Neural progenitor cell (in vitro differentiated cells): ENCODE measurements at regions not wholly inside any gene's neighbourhood (a gene's known extent, or its start where the extent isn't known, plus 50 kb on each side); places are given as distances from the start of the nearest gene placed in this dataset.

Source experiments
- DNase-seq: peaks from one replicate; pipeline ENCODE4 v3.0.0-alpha.2; 2016; ENCODE audit warnings: low spot score
- H2AFZ ChIP-seq: fragments of 200-600 bp; sonication (generic); replicated peaks from 2 replicates; pipeline ENCODE4 v1.6.1; 2016; ENCODE audit warnings: antibody characterized with exemption
- H3F3A ChIP-seq: fragments of 200-600 bp; sonication (generic); 2 replicates; pipeline ENCODE4 v1.6.1; 2016; ENCODE audit warnings: antibody characterized with exemption, low read depth
- H3K27ac ChIP-seq: fragments of 200-600 bp; sonication (generic); 2 replicates; pipeline ENCODE4 v1.5.1; 2016; ENCODE audit warnings: mild to moderate bottlenecking
- H3K27me3 ChIP-seq: fragments of 200-600 bp; sonication (generic); 2 replicates; pipeline ENCODE4 v1.6.1; 2016; ENCODE audit warnings: mild to moderate bottlenecking, moderate library complexity
- H3K36me3 ChIP-seq: fragments of 200-600 bp; sonication (generic); 2 replicates; pipeline ENCODE4 v1.5.1; 2016
- H3K4me1 ChIP-seq: fragments of 200-600 bp; sonication (generic); 2 replicates; pipeline ENCODE4 v1.6.1; 2016; ENCODE audit warnings: mixed run types
- H3K4me2 ChIP-seq: fragments of 200-600 bp; sonication (generic); 2 replicates; pipeline ENCODE4 v1.6.1; 2016
- H3K4me3 ChIP-seq: fragments of 200-600 bp; sonication (generic); 2 replicates; pipeline ENCODE4 v1.5.1; 2016
- H3K79me2 ChIP-seq: fragments of 200-600 bp; sonication (generic); 2 replicates; pipeline ENCODE4 v1.6.1; 2016; ENCODE audit warnings: low read depth
- H3K9ac ChIP-seq: fragments of 200-600 bp; sonication (generic); 2 replicates; pipeline ENCODE4 v1.6.1; 2016
- H3K9me3 ChIP-seq: fragments of 200-600 bp; sonication (generic); 2 replicates; pipeline ENCODE4 v1.5.1; 2016; ENCODE audit warnings: low read depth
- H4K20me1 ChIP-seq: fragments of 200-600 bp; sonication (generic); 2 replicates; pipeline ENCODE4 v1.6.1; 2016; ENCODE audit warnings: low read depth
- H3K27ac Mint-ChIP-seq: 3 replicates; pipeline ENCODE4 v1.8.0; 2021; ENCODE audit warnings: mixed read lengths
- H3K27me3 Mint-ChIP-seq: 2 replicates; pipeline ENCODE4 v1.8.0; 2022; ENCODE audit warnings: low read depth, mild to moderate bottlenecking, inconsistent platforms, moderate library complexity, mixed read lengths; ENCODE audit not compliant: insufficient read depth
- H3K36me3 Mint-ChIP-seq: 3 replicates; pipeline ENCODE4 v1.8.0; 2021; ENCODE audit warnings: mixed read lengths
- H3K4me1 Mint-ChIP-seq: 3 replicates; pipeline ENCODE4 v1.8.0; 2021; ENCODE audit warnings: mixed read lengths
- H3K4me3 Mint-ChIP-seq: 3 replicates; pipeline ENCODE4 v1.8.0; 2021; ENCODE audit warnings: mild to moderate bottlenecking, moderate library complexity, mixed read lengths
- H3K9me3 Mint-ChIP-seq: 3 replicates; pipeline ENCODE4 v1.8.0; 2020; ENCODE audit warnings: mixed read lengths
- CTCF ChIP-seq: fragments of 200-600 bp; sonication (generic); IDR thresholded peaks from 2 replicates; pipeline ENCODE4 v1.5.1; 2017; ENCODE audit warnings: antibody characterized with exemption, mild to moderate bottlenecking
- EZH2 ChIP-seq: fragments of 200-600 bp; sonication (generic); IDR thresholded peaks from 2 replicates; pipeline ENCODE4 v1.6.1; 2017; ENCODE audit warnings: antibody characterized with exemption, mild to moderate bottlenecking, moderate library complexity
- EZH2phosphoT487 ChIP-seq: fragments of 200-600 bp; sonication (generic); IDR thresholded peaks from 2 replicates; pipeline ENCODE4 v1.6.1; 2017; ENCODE audit warnings: antibody characterized with exemption

GRCh38 chr9:113673726-113674125 lies 202.4 kb upstream of the ZNF618 start:
- no peak overlapping the region for H3K4me3 Mint-ChIP-seq
- peak overlapping the region; percentile 51 for H3K27ac Mint-ChIP-seq

GRCh38 chr9:113674436-113674835 lies 201.7 kb upstream of the ZNF618 start:
- Histone ChIP-seq H3K79me2 (no peaks in the 10 kb centered on the region), H3K4me3 (no peak overlapping the region), H3K36me3 (no peaks in the 10 kb centered on the region), H3K9ac (no peak overlapping the region), H3K4me1 (no peaks in the 10 kb centered on the region), H4K20me1 (no peaks in the 10 kb centered on the region), H3K27me3 (no peaks in the 10 kb centered on the region), H3F3A (no peaks in the 10 kb centered on the region), H3K27ac (no peak overlapping the region), H3K9me3 (no peaks in the 10 kb centered on the region), H2AFZ (no peak overlapping the region), H3K4me2 (no peak overlapping the region)
- Mint-ChIP-seq H3K4me3 (no peak overlapping the region), H3K36me3 (no peaks in the 10 kb centered on the region), H3K9me3 (no peaks in the 10 kb centered on the region), H3K27me3 (peaks cover 14% of the 10 kb centered on the region), H3K4me1 (peaks cover 11% of the 10 kb centered on the region), H3K27ac (no peak overlapping the region)
- TF ChIP-seq EZH2phosphoT487 (no peak), CTCF (no peak), EZH2 (no peak)
- no peak for DNase-seq

More at GRCh38 chr9:113673726-113674125, 202.4 kb upstream of the ZNF618 start:
- Histone ChIP-seq H3K79me2 (no peaks in the 10 kb centered on the region), H3K27ac (no peak overlapping the region), H3K9me3 (no peaks in the 10 kb centered on the region), H3K9ac (no peak overlapping the region), H4K20me1 (no peaks in the 10 kb centered on the region), H3K4me3 (no peak overlapping the region), H3K36me3 (no peaks in the 10 kb centered on the region), H3K4me2 (no peak overlapping the region), H3K27me3 (no peaks in the 10 kb centered on the region), H2AFZ (no peak overlapping the region), H3F3A (no peaks in the 10 kb centered on the region), H3K4me1 (no peaks in the 10 kb centered on the region)
- Mint-ChIP-seq H3K9me3 (no peaks in the 10 kb centered on the region), H3K36me3 (no peaks in the 10 kb centered on the region), H3K27me3 (peaks cover 14% of the 10 kb centered on the region), H3K4me1 (peaks cover 11% of the 10 kb centered on the region)
- TF ChIP-seq EZH2 (no peak), CTCF (no peak)
- no peak for DNase-seq

- Mint-ChIP-seq H3K27me3 (peaks cover 14% of the 10 kb centered on the region), H3K4me1 (peaks cover 13% of the 10 kb centered on the region), H3K4me3 (no peak overlapping the region), H3K36me3 (no peaks in the 10 kb centered on the region), H3K9me3 (no peaks in the 10 kb centered on the region), H3K27ac (no peak overlapping the region)
- no peak overlapping the region for H2AFZ ChIP-seq
- no peak overlapping the region for H3K9ac ChIP-seq
- no peaks in the 10 kb centered on the region for H3K79me2 ChIP-seq
- no peaks in the 10 kb centered on the region for H4K20me1 ChIP-seq
- TF ChIP-seq EZH2, result no peak
- no peak for TF ChIP-seq CTCF
- TF ChIP-seq EZH2phosphoT487, result no peak
- no peaks in the 10 kb centered on the region for H3F3A ChIP-seq
- no peaks in the 10 kb centered on the region for H3K27me3 ChIP-seq
- DNase-seq, result no peak
- H3K4me1 ChIP-seq, result no peaks in the 10 kb centered on the region
- no peaks in the 10 kb centered on the region for H3K9me3 ChIP-seq
- H3K4me3 ChIP-seq, result no peak overlapping the region
- no peak overlapping the region for H3K4me2 ChIP-seq
- H3K27ac ChIP-seq, result no peak overlapping the region
- no peaks in the 10 kb centered on the region for H3K36me3 ChIP-seq
Observed at GRCh38 chr9:113675475-113675941, 200.6 kb upstream of the ZNF618 start.
